HEK293 (cell line): ENCODE measurements at regions not wholly inside any gene's neighbourhood (a gene's known extent, or its start where the extent isn't known, plus 50 kb on each side); places are given as distances from the start of the nearest gene placed in this dataset.

Experiments used
- CTCF ChIA-PET: fragments of 350-600 bp; formaldehyde crosslinking; extraction: SDS; loops from one replicate; lab custom pipeline; 2021; ENCODE audit warnings: antibody characterized with exemption; lab: Yijun Ruan, JAX
- POLR2A ChIA-PET: fragments of 300-600 bp; formaldehyde crosslinking; extraction: SDS; loops from one replicate; lab custom pipeline; 2020; ENCODE audit warnings: antibody characterized with exemption, inconsistent platforms; lab: Yijun Ruan, JAX
- H3K27ac ChIP-seq: fragments of 200-500 bp; sonication (Bioruptor generic); 2 replicates; pipeline ENCODE4 v1.5.1; 2014; ENCODE audit warnings: low read depth, low read length, control low read depth, inconsistent platforms; ENCODE audit errors: extremely low read depth
- H3K36me3 ChIP-seq, 2 experiments: fragments of 200-500 bp in 1 of 2; sonication (Bioruptor generic) in 1 of 2; 1 replicate in 1 of 2; 2 replicates in 1 of 2; pipeline ENCODE4 v1.5.1; 2014 to 2017; ENCODE audit warnings: inconsistent platforms in 2 of 2, low read length in 2 of 2; ENCODE audit not compliant: control insufficient read depth in 2 of 2, insufficient read depth in 1 of 2
- H3K4me1 ChIP-seq: fragments of 200-500 bp; sonication (Bioruptor generic); 2 replicates; pipeline ENCODE4 v1.5.1; 2014; ENCODE audit warnings: mild to moderate bottlenecking, low read length, inconsistent platforms; ENCODE audit not compliant: control insufficient read depth, insufficient read depth
- H3K4me3 ChIP-seq: 2 replicates; pipeline ENCODE4 v1.5.1; 2011; ENCODE audit warnings: low read depth, mild to moderate bottlenecking, control low read depth, low read length, moderate library complexity
- H3K9me3 ChIP-seq: fragments of 200-500 bp; sonication (Bioruptor generic); 2 replicates; pipeline ENCODE4 v1.5.1; 2014; ENCODE audit warnings: low read depth, low read length, inconsistent platforms; ENCODE audit not compliant: control insufficient read depth, insufficient read depth
- HOXC10 ChIP-seq: sonication (generic); formaldehyde crosslinking; IDR thresholded peaks from 2 replicates; pipeline ENCODE4 v1.8.1; 2023; ENCODE audit warnings: mild to moderate bottlenecking, missing genetic modification reagents
- KLF16 ChIP-seq: fragments of 450-650 bp; formaldehyde crosslinking; IDR thresholded peaks from 2 replicates; pipeline ENCODE4 v1.5.1; 2017; ENCODE audit warnings: missing biosample characterization, missing genetic modification characterization
- OSR2 ChIP-seq: fragments of 450-650 bp; formaldehyde crosslinking; IDR thresholded peaks from 2 replicates; pipeline ENCODE4 v1.5.1; 2016; ENCODE audit warnings: missing biosample characterization, missing genetic modification characterization
- TRIM28 ChIP-seq: IDR thresholded peaks from 2 replicates; pipeline ENCODE4 v1.6.1; 2011; ENCODE audit warnings: low read length, control low read depth, borderline replicate concordance
- ZNF140 ChIP-seq: fragments of 450-650 bp; formaldehyde crosslinking; IDR thresholded peaks from 2 replicates; pipeline ENCODE4 v1.5.1; 2016; ENCODE audit warnings: missing biosample characterization, missing genetic modification characterization
- ZNF221 ChIP-seq: fragments of 450-650 bp; formaldehyde crosslinking; IDR thresholded peaks from 2 replicates; pipeline ENCODE4 v1.5.1; 2017; ENCODE audit warnings: missing biosample characterization, missing genetic modification characterization, borderline replicate concordance
- ZNF24 ChIP-seq: fragments of 450-650 bp; formaldehyde crosslinking; IDR thresholded peaks from 2 replicates; pipeline ENCODE4 v1.5.1; 2016; ENCODE audit warnings: missing biosample characterization, missing genetic modification characterization
- ZNF302 ChIP-seq: fragments of 450-650 bp; formaldehyde crosslinking; IDR thresholded peaks from 2 replicates; pipeline ENCODE4 v1.5.1; 2016; ENCODE audit warnings: missing biosample characterization, missing genetic modification characterization, low read depth
- ZNF341 ChIP-seq: fragments of 450-650 bp; formaldehyde crosslinking; IDR thresholded peaks from 2 replicates; pipeline ENCODE4; 2016; ENCODE audit warnings: low read depth, missing biosample characterization, missing genetic modification characterization
- ZNF350 ChIP-seq: fragments of 450-650 bp; formaldehyde crosslinking; IDR thresholded peaks from 2 replicates; pipeline ENCODE4 v1.5.0; 2017; ENCODE audit warnings: missing biosample characterization, mild to moderate bottlenecking, missing genetic modification characterization
- ZNF37A ChIP-seq: fragments of 450-650 bp; IDR thresholded peaks from 2 replicates; pipeline ENCODE4 v1.5.1; 2018; ENCODE audit warnings: missing biosample characterization, missing genetic modification characterization
- ZNF423 ChIP-seq: fragments of 450-650 bp; formaldehyde crosslinking; IDR thresholded peaks from 2 replicates; pipeline ENCODE4 v1.5.1; 2016; ENCODE audit warnings: missing biosample characterization, missing genetic modification characterization
- ZNF561 ChIP-seq: fragments of 450-650 bp; IDR thresholded peaks from 2 replicates; pipeline ENCODE4 v1.5.1; 2018; ENCODE audit warnings: missing biosample characterization, missing genetic modification characterization, borderline replicate concordance
- ZNF571 ChIP-seq: fragments of 450-650 bp; formaldehyde crosslinking; IDR thresholded peaks from 2 replicates; pipeline ENCODE4 v1.5.0; 2017; ENCODE audit warnings: missing biosample characterization, missing genetic modification characterization
- ZNF600 ChIP-seq: fragments of 450-650 bp; formaldehyde crosslinking; IDR thresholded peaks from 2 replicates; pipeline ENCODE4 v1.5.1; 2016; ENCODE audit warnings: missing biosample characterization, missing genetic modification characterization
- ZNF660 ChIP-seq: fragments of 450-650 bp; IDR thresholded peaks from 2 replicates; pipeline ENCODE4 v1.5.1; 2018; ENCODE audit warnings: missing biosample characterization, mild to moderate bottlenecking, missing genetic modification characterization
- ZNF791 ChIP-seq: fragments of 450-650 bp; formaldehyde crosslinking; IDR thresholded peaks from 2 replicates; pipeline ENCODE4 v1.5.1; 2016; ENCODE audit warnings: missing biosample characterization, missing genetic modification characterization
- TF ChIP-seq, protein P1 (sequence below): fragments of 450-650 bp; formaldehyde crosslinking; IDR thresholded peaks from 2 replicates; pipeline ENCODE4 v1.5.0; 2017; ENCODE audit warnings: missing biosample characterization, missing genetic modification characterization, borderline replicate concordance
- TF ChIP-seq, protein P2 (sequence below): fragments of 450-650 bp; formaldehyde crosslinking; IDR thresholded peaks from 2 replicates; pipeline ENCODE4 v1.5.1; 2016; ENCODE audit warnings: missing biosample characterization, missing genetic modification characterization
- TF ChIP-seq, protein P3 (sequence below): fragments of 450-650 bp; formaldehyde crosslinking; IDR thresholded peaks from 2 replicates; pipeline ENCODE4 v1.5.1; 2017; ENCODE audit warnings: missing biosample characterization, missing genetic modification characterization
- TF ChIP-seq, protein P4 (sequence below): fragments of 450-650 bp; formaldehyde crosslinking; IDR thresholded peaks from 2 replicates; pipeline ENCODE4 v1.5.1; 2016; ENCODE audit warnings: missing biosample characterization, missing genetic modification characterization

DNA sequence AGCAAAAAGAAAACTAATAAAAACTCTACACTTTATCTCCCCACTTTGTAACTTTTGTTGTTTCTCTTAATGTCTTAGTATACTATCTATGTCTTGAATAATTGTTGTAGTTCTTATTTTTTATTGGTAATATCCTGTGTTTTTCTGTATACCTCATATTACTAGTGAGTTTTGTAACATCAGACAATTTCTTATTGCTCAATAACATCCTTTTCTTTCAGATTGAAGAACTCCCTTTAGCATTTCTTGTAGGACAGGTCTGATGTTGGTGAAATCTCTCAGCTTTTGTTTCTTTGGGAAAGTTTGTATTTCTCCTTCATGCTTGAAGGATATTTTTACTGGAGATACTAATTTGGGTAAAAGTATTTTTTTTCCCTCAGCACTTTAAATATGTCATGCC, 79.8 kb upstream of the LRRC8B start:
- H3K4me3 ChIP-seq, result no peak overlapping the region
- H3K27ac ChIP-seq, result no peak overlapping the region
- no peaks in the 10 kb centered on the region for H3K4me1 ChIP-seq
- CTCF ChIA-PET, result interaction anchor here (0.7 kb wide), 2 partner anchors 154 to 327 kb away, joined by 3 to 4 read pairs; no protein-coding TSS in a partner anchor
- TF ChIP-seq, protein P1, sequence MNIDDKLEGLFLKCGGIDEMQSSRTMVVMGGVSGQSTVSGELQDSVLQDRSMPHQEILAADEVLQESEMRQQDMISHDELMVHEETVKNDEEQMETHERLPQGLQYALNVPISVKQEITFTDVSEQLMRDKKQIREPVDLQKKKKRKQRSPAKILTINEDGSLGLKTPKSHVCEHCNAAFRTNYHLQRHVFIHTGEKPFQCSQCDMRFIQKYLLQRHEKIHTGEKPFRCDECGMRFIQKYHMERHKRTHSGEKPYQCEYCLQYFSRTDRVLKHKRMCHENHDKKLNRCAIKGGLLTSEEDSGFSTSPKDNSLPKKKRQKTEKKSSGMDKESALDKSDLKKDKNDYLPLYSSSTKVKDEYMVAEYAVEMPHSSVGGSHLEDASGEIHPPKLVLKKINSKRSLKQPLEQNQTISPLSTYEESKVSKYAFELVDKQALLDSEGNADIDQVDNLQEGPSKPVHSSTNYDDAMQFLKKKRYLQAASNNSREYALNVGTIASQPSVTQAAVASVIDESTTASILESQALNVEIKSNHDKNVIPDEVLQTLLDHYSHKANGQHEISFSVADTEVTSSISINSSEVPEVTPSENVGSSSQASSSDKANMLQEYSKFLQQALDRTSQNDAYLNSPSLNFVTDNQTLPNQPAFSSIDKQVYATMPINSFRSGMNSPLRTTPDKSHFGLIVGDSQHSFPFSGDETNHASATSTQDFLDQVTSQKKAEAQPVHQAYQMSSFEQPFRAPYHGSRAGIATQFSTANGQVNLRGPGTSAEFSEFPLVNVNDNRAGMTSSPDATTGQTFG, result no peak
- no peak for TF ChIP-seq ZNF350
- TF ChIP-seq, protein P2, sequence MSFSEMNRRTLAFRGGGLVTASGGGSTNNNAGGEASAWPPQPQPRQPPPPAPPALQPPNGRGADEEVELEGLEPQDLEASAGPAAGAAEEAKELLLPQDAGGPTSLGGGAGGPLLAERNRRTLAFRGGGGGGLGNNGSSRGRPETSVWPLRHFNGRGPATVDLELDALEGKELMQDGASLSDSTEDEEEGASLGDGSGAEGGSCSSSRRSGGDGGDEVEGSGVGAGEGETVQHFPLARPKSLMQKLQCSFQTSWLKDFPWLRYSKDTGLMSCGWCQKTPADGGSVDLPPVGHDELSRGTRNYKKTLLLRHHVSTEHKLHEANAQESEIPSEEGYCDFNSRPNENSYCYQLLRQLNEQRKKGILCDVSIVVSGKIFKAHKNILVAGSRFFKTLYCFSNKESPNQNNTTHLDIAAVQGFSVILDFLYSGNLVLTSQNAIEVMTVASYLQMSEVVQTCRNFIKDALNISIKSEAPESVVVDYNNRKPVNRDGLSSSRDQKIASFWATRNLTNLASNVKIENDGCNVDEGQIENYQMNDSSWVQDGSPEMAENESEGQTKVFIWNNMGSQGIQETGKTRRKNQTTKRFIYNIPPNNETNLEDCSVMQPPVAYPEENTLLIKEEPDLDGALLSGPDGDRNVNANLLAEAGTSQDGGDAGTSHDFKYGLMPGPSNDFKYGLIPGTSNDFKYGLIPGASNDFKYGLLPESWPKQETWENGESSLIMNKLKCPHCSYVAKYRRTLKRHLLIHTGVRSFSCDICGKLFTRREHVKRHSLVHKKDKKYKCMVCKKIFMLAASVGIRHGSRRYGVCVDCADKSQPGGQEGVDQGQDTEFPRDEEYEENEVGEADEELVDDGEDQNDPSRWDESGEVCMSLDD, result no peak
- TF ChIP-seq, protein P3, sequence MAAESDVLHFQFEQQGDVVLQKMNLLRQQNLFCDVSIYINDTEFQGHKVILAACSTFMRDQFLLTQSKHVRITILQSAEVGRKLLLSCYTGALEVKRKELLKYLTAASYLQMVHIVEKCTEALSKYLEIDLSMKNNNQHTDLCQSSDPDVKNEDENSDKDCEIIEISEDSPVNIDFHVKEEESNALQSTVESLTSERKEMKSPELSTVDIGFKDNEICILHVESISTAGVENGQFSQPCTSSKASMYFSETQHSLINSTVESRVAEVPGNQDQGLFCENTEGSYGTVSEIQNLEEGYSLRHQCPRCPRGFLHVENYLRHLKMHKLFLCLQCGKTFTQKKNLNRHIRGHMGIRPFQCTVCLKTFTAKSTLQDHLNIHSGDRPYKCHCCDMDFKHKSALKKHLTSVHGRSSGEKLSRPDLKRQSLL (tag by site-specific recombination), result no peak
- no peak for TF ChIP-seq ZNF561 (tag by site-specific recombination)
- TF ChIP-seq TRIM28, result no peak
- TF ChIP-seq, all 188 proteins: peak for 0
- Histone ChIP-seq H3K9me3 (no peaks in the 10 kb centered on the region), H3K36me3 (no peaks in the 10 kb centered on the region)
- POLR2A ChIA-PET, result no interaction called here

DNA sequence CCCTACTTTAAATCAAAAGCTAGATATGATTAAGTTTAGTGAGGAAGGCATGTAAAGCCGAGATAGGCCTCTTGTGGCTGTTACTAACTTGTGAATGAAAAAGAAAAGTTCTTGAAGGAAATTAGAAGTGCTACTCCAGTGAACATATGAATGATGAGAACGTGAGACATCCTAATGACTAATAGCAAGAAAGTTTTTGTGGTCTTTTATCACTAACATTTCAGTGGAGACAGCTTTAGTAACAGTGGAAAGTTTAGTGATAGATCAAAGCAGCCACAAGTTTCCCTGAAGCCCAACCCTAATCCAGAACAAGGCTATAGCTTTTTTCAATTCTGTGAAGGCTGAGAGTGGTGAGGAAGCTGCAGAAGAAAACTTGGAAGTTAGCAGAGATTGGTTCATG, 73.6 kb upstream of the LRRC8B start:
- no peaks in the 10 kb centered on the region for H3K9me3 ChIP-seq
- ChIA-PET POLR2A (no interaction called here), CTCF (interaction anchor here (0.6 to 1.2 kb wide), 2 partner anchors 9 to 452 kb away, joined by 3 to 5 read pairs; no protein-coding TSS in a partner anchor)
- H3K27ac ChIP-seq, result no peak overlapping the region
- no peak for TF ChIP-seq ZNF423 (tag by site-specific recombination)
- TF ChIP-seq ZNF600 (tag by site-specific recombination), result no peak
- no peak for TF ChIP-seq ZNF791 (tag by site-specific recombination)
- TF ChIP-seq ZNF660 (tag by site-specific recombination), result no peak
- no peak for TF ChIP-seq ZNF302 (tag by site-specific recombination)
- TF ChIP-seq HOXC10 (CRISPR knock-in tag), result no peak
- TF ChIP-seq ZNF37A (tag by site-specific recombination), result no peak
- H3K4me3 ChIP-seq, result no peak overlapping the region
- no peaks in the 10 kb centered on the region for H3K36me3 ChIP-seq
- no peaks in the 10 kb centered on the region for H3K4me1 ChIP-seq

DNA sequence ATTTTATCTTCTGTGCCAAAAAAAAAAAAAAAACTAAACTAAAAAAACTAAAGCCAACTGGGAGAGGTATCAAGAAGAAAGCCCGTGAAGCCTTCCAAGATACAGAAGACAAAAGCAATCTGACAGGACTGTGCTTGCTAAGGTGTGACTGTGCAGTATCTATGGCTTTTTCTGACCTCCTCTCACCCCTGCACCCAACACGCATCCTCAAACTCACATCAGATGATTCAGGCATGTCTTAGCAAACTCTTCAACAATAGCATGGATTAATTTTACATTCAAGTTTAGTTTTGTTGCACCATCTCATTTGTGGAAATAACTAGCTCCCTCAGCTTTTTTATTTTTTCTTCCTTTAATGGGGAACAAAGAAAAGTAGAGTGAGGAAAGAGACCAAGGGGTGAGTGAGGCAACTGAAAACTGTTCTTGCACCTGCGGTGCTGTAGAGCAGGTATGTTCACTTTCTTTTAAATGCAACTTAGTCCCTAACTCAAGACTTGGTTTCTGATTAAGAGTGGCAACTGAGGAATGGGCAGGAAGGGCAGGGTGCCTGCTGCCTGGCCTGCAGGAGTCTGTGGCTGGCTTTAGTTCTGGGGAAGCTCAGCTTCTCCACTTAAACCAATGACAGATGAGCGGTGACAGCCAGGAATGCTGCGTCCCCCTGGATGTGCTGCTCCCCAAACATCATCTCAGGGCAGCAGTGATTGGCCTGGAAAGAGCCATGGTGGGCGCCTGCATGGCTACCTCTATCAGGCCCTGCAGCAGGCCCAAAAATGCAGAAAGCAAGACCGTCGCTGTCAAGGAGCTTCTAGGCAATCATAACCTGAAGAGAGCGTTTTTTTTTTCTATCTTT, 71.3 kb upstream of the LRRC8B start:
- Histone ChIP-seq H3K4me1 (no peaks in the 10 kb centered on the region), H3K9me3 (no peaks in the 10 kb centered on the region), H3K4me3 (no peak overlapping the region), H3K36me3 (no peaks in the 10 kb centered on the region), H3K27ac (no peak overlapping the region)
- POLR2A ChIA-PET, result no interaction called here
- CTCF ChIA-PET, result interaction anchor here (1.0 to 2.4 kb wide), 7 partner anchors 19 to 521 kb away, joined by 3 to 27 read pairs (median 3); no protein-coding TSS in a partner anchor
- TF ChIP-seq ZNF24 (tag by site-specific recombination) (no peak), ZNF341 (tag by site-specific recombination) (no peak), KLF16 (no peak), OSR2 (no peak), ZNF571 (tag by site-specific recombination) (no peak), ZNF221 (tag by site-specific recombination) (no peak), ZNF140 (no peak)
- TF ChIP-seq, protein P4, sequence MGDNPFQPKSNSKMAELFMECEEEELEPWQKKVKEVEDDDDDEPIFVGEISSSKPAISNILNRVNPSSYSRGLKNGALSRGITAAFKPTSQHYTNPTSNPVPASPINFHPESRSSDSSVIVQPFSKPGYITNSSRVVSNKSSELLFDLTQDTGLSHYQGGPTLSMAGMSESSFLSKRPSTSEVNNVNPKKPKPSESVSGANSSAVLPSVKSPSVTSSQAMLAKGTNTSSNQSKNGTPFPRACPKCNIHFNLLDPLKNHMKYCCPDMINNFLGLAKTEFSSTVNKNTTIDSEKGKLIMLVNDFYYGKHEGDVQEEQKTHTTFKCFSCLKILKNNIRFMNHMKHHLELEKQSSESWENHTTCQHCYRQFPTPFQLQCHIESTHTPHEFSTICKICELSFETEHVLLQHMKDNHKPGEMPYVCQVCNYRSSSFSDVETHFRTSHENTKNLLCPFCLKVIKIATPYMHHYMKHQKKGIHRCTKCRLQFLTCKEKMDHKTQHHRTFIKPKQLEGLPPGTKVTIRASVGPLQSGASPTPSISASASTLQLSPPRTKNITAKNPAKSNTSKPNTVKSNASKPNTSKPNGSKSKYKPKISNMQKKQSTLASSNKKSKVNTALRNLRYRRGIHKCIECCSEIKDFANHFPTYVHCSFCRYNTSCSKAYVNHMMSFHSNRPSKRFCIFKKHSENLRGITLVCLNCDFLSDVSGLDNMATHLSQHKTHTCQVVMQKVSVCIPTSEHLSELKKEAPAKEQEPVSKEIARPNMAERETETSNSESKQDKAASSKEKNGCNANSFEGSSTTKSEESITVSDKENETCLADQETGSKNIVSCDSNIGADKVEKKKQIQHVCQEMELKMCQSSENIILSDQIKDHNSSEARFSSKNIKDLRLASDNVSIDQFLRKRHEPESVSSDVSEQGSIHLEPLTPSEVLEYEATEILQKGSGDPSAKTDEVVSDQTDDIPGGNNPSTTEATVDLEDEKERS, result no peak
